SJSA1 (cell line): ENCODE measurements at regions not wholly inside any gene's neighbourhood (a gene's known extent, or its start where the extent isn't known, plus 50 kb on each side); places are given as distances from the start of the nearest gene placed in this dataset.
"Not testable (repeated sequence)": the region's sequence is repeated elsewhere in the genome, so short reads cannot be mapped to it uniquely, and the experiment has no call there.

ENCODE experiments used
- DNase-seq, 2 experiments: peaks; one replicate each; pipeline ENCODE4 v3.0.0-alpha.2; 2015 to 2020; ENCODE audit warnings: low spot score in 2 of 2, low read depth in 1 of 2
- H3K27ac ChIP-seq: fragments of 250-450 bp; sonication (Bioruptor Pico); 2 replicates; pipeline ENCODE4 v1.5.1; 2020; ENCODE audit warnings: mild to moderate bottlenecking, moderate library complexity
- H3K27me3 ChIP-seq: fragments of 250-450 bp; sonication (Bioruptor Pico); replicated peaks from 2 replicates; pipeline ENCODE4 v1.5.1; 2020; ENCODE audit warnings: mild to moderate bottlenecking, moderate library complexity
- H3K36me3 ChIP-seq: fragments of 250-450 bp; sonication (Bioruptor Pico); 2 replicates; pipeline ENCODE4 v1.5.1; 2020; ENCODE audit warnings: mild to moderate bottlenecking
- H3K4me1 ChIP-seq: fragments of 250-450 bp; sonication (Bioruptor Pico); replicated peaks from 2 replicates; pipeline ENCODE4 v1.6.1; 2021; ENCODE audit warnings: mild to moderate bottlenecking
- H3K4me3 ChIP-seq: fragments of 250-450 bp; sonication (Bioruptor Pico); 2 replicates; pipeline ENCODE4 v1.5.1; 2020; ENCODE audit warnings: mild to moderate bottlenecking
- H3K9me3 ChIP-seq: fragments of 250-450 bp; sonication (Bioruptor Pico); replicated peaks from 2 replicates; pipeline ENCODE4 v1.5.1; 2020; ENCODE audit warnings: mild to moderate bottlenecking

GRCh38 chr9:74403581-74403980, 93.6 kb upstream of the RORB start:
- Histone ChIP-seq H3K27me3 (no peaks in the 10 kb centered on the region), H3K4me1 (no peaks in the 10 kb centered on the region), H3K4me3 (no peak overlapping the region), H3K36me3 (no peaks in the 10 kb centered on the region), H3K9me3 (no peaks in the 10 kb centered on the region), H3K27ac (no peak overlapping the region)
- DNase-seq = no peak

- no peaks in the 10 kb centered on the region for H3K36me3 ChIP-seq
- no peaks in the 10 kb centered on the region for H3K4me1 ChIP-seq
These were observed 92.5 kb upstream of the RORB start for GRCh38 chr9:74404620-74405019.

GRCh38 chr9:74407166-74407565, 90.0 kb upstream of the RORB start:
- Histone ChIP-seq H3K27ac (no peak overlapping the region), H3K9me3 (no peaks in the 10 kb centered on the region), H3K27me3 (no peaks in the 10 kb centered on the region), H3K4me3 (no peak overlapping the region), H3K4me1 (no peaks in the 10 kb centered on the region), H3K36me3 (no peaks in the 10 kb centered on the region)
- no peak for DNase-seq

More at GRCh38 chr9:74404620-74405019, 92.5 kb upstream of the RORB start:
- no peak overlapping the region for H3K4me3 ChIP-seq
- H3K27ac ChIP-seq = no peak overlapping the region
- no peaks in the 10 kb centered on the region for H3K9me3 ChIP-seq
- no peaks in the 10 kb centered on the region for H3K27me3 ChIP-seq
- DNase-seq = no peak

- DNase-seq = no peak
- H3K9me3 ChIP-seq = no peaks in the 10 kb centered on the region
- no peaks in the 10 kb centered on the region for H3K36me3 ChIP-seq
- H3K27me3 ChIP-seq = no peaks in the 10 kb centered on the region
- no peak overlapping the region for H3K4me3 ChIP-seq
- H3K27ac ChIP-seq = no peak overlapping the region
- no peaks in the 10 kb centered on the region for H3K4me1 ChIP-seq
These were observed 84.7 kb upstream of the RORB start for GRCh38 chr9:74412236-74412979.

- DNase-seq = no peak
- H3K27me3 ChIP-seq = no peaks in the 10 kb centered on the region
- H3K27ac ChIP-seq = no peak overlapping the region
- H3K4me3 ChIP-seq = no peak overlapping the region
- no peaks in the 10 kb centered on the region for H3K36me3 ChIP-seq
- H3K4me1 ChIP-seq = no peaks in the 10 kb centered on the region
- H3K9me3 ChIP-seq = no peaks in the 10 kb centered on the region
These were observed 83.3 kb upstream of the RORB start for GRCh38 chr9:74413876-74414275.

GRCh38 chr9:74414325-74414724, 82.8 kb upstream of the RORB start:
- Histone ChIP-seq H3K9me3 (no peaks in the 10 kb centered on the region), H3K27ac (no peak overlapping the region), H3K27me3 (no peaks in the 10 kb centered on the region), H3K36me3 (no peaks in the 10 kb centered on the region), H3K4me1 (no peaks in the 10 kb centered on the region), H3K4me3 (no peak overlapping the region)
- DNase-seq = no peak

- no peak for DNase-seq
- Histone ChIP-seq H3K4me3 (no peak overlapping the region), H3K9me3 (no peaks in the 10 kb centered on the region), H3K27ac (no peak overlapping the region), H3K27me3 (no peaks in the 10 kb centered on the region), H3K4me1 (no peaks in the 10 kb centered on the region), H3K36me3 (no peaks in the 10 kb centered on the region)
These were observed 81.1 kb upstream of the RORB start for GRCh38 chr9:74415995-74416394.

GRCh38 chr9:74424488-74424887, 72.6 kb upstream of the RORB start:
- not testable (repeated sequence) for H3K4me1 ChIP-seq, H3K36me3 ChIP-seq

GRCh38 chr9:74431467-74431866, 65.7 kb upstream of the RORB start:
- H3K4me1 ChIP-seq = no peaks in the 10 kb centered on the region
- no peaks in the 10 kb centered on the region for H3K27me3 ChIP-seq
- no peaks in the 10 kb centered on the region for H3K9me3 ChIP-seq
- no peak overlapping the region for H3K4me3 ChIP-seq
- no peak overlapping the region for H3K27ac ChIP-seq
- no peak for DNase-seq
- H3K36me3 ChIP-seq = no peaks in the 10 kb centered on the region

More at GRCh38 chr9:74424488-74424887, 72.6 kb upstream of the RORB start:
- not testable (repeated sequence) for H3K27me3 ChIP-seq, DNase-seq, H3K4me3 ChIP-seq, H3K9me3 ChIP-seq, H3K27ac ChIP-seq

- no peaks in the 10 kb centered on the region for H3K9me3 ChIP-seq
- no peak overlapping the region for H3K4me3 ChIP-seq
- H3K27me3 ChIP-seq = no peaks in the 10 kb centered on the region
- no peaks in the 10 kb centered on the region for H3K4me1 ChIP-seq
- no peak for DNase-seq
- no peaks in the 10 kb centered on the region for H3K36me3 ChIP-seq
- H3K27ac ChIP-seq = no peak overlapping the region
These were observed 53.9 kb upstream of the RORB start for GRCh38 chr9:74443036-74443750.

- Histone ChIP-seq H3K27me3 (no peaks in the 10 kb centered on the region), H3K27ac (no peak overlapping the region), H3K4me3 (no peak overlapping the region), H3K36me3 (no peaks in the 10 kb centered on the region), H3K4me1 (no peaks in the 10 kb centered on the region), H3K9me3 (no peaks in the 10 kb centered on the region)
- DNase-seq = no peak
These were observed 52.8 kb upstream of the RORB start for GRCh38 chr9:74444369-74444768.
